T-helper 22 cell (primary cell): ENCODE measurements at regions not wholly inside any gene's neighbourhood (a gene's known extent, or its start where the extent isn't known, plus 50 kb on each side); places are given as distances from the start of the nearest gene placed in this dataset.

ENCODE experiments used
- DNase-seq: peaks from one replicate; pipeline ENCODE4 v3.0.0-alpha.2; 2020; ENCODE audit warnings: low read depth

- no peak for DNase-seq
Observed at GRCh38 chr10:78274491-78274890, 240.8 kb downstream of the RPS24 start.

GRCh38 chr10:78276139-78276538 is 242.5 kb downstream of the RPS24 start:
- DNase-seq: no peak

- no peak for DNase-seq
Observed at GRCh38 chr10:78277314-78278057, 243.8 kb downstream of the RPS24 start.

GRCh38 chr10:78278058-78278404 is 244.4 kb downstream of the RPS24 start:
- no peak for DNase-seq

GRCh38 chr10:78279756-78280155 is 246.1 kb downstream of the RPS24 start:
- DNase-seq: no peak

GRCh38 chr10:78280604-78281003 is 246.9 kb downstream of the RPS24 start:
- DNase-seq: no peak

GRCh38 chr10:78281627-78282026 is 248.0 kb downstream of the RPS24 start:
- DNase-seq: no peak

- no peak for DNase-seq
Observed at GRCh38 chr10:78283069-78283682, 249.5 kb downstream of the RPS24 start.

- DNase-seq: no peak
Observed at GRCh38 chr10:78284381-78284780, 250.7 kb downstream of the RPS24 start.

- DNase-seq: no peak
Observed at GRCh38 chr10:78285226-78285625, 251.6 kb downstream of the RPS24 start.

GRCh38 chr10:78286186-78286585 is 252.5 kb downstream of the RPS24 start:
- DNase-seq: no peak

GRCh38 chr10:78286668-78287067 is 253.0 kb downstream of the RPS24 start:
- no peak for DNase-seq

GRCh38 chr10:78287618-78288017 is 254.0 kb downstream of the RPS24 start:
- no peak for DNase-seq

- DNase-seq: no peak
Observed at GRCh38 chr10:78288663-78289062, 255.0 kb downstream of the RPS24 start.

GRCh38 chr10:78290131-78290750 is 256.6 kb downstream of the RPS24 start:
- no peak for DNase-seq

- no peak for DNase-seq
Observed at GRCh38 chr10:78291722-78292121, 258.1 kb downstream of the RPS24 start.

- DNase-seq: no peak
Observed at GRCh38 chr10:78292250-78292981, 258.8 kb downstream of the RPS24 start.

GRCh38 chr10:78292982-78293865 is 259.6 kb downstream of the RPS24 start:
- DNase-seq: no peak

GRCh38 chr10:78295242-78295641 is 261.6 kb downstream of the RPS24 start:
- DNase-seq: no peak

- DNase-seq: no peak
Observed at GRCh38 chr10:78296785-78297184, 263.1 kb downstream of the RPS24 start.

GRCh38 chr10:78297997-78298396 is 264.3 kb downstream of the RPS24 start:
- DNase-seq: no peak

GRCh38 chr10:78298835-78299234 is 265.2 kb downstream of the RPS24 start:
- DNase-seq: no peak
